IMR-90 (cell line): ENCODE measurements at regions not wholly inside any gene's neighbourhood (a gene's known extent, or its start where the extent isn't known, plus 50 kb on each side); places are given as distances from the start of the nearest gene placed in this dataset.

Experiments
- ATAC-seq: fragments of 200-7000 bp; cut with Tn5 transposase; 2 replicates; pipeline ENCODE4 v1.9.1; 2020; ENCODE audit warnings: low read depth, mild to moderate bottlenecking, moderate library complexity
- BruUV-seq: library from RNA; stranded (reverse); fragments of 400-500 nt; replicated peaks from 2 replicates; lab custom pipeline; 2021; lab: Mats Ljungman, UMichigan
- CTCF ChIA-PET: fragments of 300-600 bp; formaldehyde crosslinking; extraction: SDS; loops from one replicate; lab custom pipeline; 2021; ENCODE audit warnings: antibody characterized with exemption; lab: Yijun Ruan, JAX
- POLR2A ChIA-PET: fragments of 300-600 bp; sonication (Branson Sonifier 250); formaldehyde crosslinking; loops from one replicate; lab custom pipeline; 2022; ENCODE audit warnings: antibody characterized with exemption; ENCODE audit not compliant: unreplicated experiment; lab: Charles Lee
- DNase-seq: peaks from one replicate; pipeline ENCODE4 v3.0.0; 2013
- H2AFZ ChIP-seq: replicated peaks from 2 replicates; pipeline ENCODE3; 2013; ENCODE audit warnings: low read length, mild to moderate bottlenecking; ENCODE audit not compliant: poor library complexity
- H2AK5ac ChIP-seq: 2 replicates; pipeline ENCODE4 v1.6.1; 2013; ENCODE audit warnings: low read depth, low read length, inconsistent platforms
- H2AK9ac ChIP-seq: replicated peaks from 2 replicates; pipeline ENCODE3; 2013; ENCODE audit warnings: mild to moderate bottlenecking, low read depth, low read length, moderate library complexity; ENCODE audit not compliant: poor library complexity
- H2BK120ac ChIP-seq: 2 replicates; pipeline ENCODE4 v1.6.1; 2013; ENCODE audit warnings: low read depth, low read length, inconsistent platforms
- H2BK15ac ChIP-seq: 3 replicates; pipeline ENCODE4 v1.6.1; 2013; ENCODE audit warnings: low read depth, low read length, inconsistent platforms
- H2BK20ac ChIP-seq: 2 replicates; pipeline ENCODE4 v1.6.1; 2013; ENCODE audit warnings: low read depth, mild to moderate bottlenecking, inconsistent platforms, low read length, moderate library complexity
- H2BK5ac ChIP-seq: 2 replicates; pipeline ENCODE4 v1.6.1; 2013; ENCODE audit warnings: mild to moderate bottlenecking, low read depth, low read length, inconsistent platforms; ENCODE audit not compliant: poor library complexity, severe bottlenecking
- H3K14ac ChIP-seq: replicated peaks from 2 replicates; pipeline ENCODE4 v1.6.1; 2013; ENCODE audit warnings: low read depth, low read length, inconsistent platforms
- H3K18ac ChIP-seq: 2 replicates; pipeline ENCODE4 v1.6.1; 2013; ENCODE audit warnings: low read depth, low read length, control low read depth
- H3K23ac ChIP-seq: 2 replicates; pipeline ENCODE4 v1.6.1; 2013; ENCODE audit warnings: low read depth, low read length, inconsistent platforms
- H3K27ac ChIP-seq: 2 replicates; pipeline ENCODE4 v1.5.1; 2013; ENCODE audit warnings: mild to moderate bottlenecking, control low read depth, low read length; ENCODE audit not compliant: insufficient read depth
- H3K27me3 ChIP-seq: 2 replicates; pipeline ENCODE4 v1.6.1; 2013; ENCODE audit warnings: low read length; ENCODE audit not compliant: control insufficient read depth, insufficient read depth
- H3K36me3 ChIP-seq: 2 replicates; pipeline ENCODE4 v1.6.1; 2013; ENCODE audit warnings: low read length, mixed read lengths; ENCODE audit not compliant: control insufficient read depth, insufficient read depth
- H3K4ac ChIP-seq: 2 replicates; pipeline ENCODE4 v1.6.1; 2013; ENCODE audit warnings: low read depth, low read length, inconsistent platforms
- H3K4me1 ChIP-seq: 2 replicates; pipeline ENCODE4 v1.6.1; 2013; ENCODE audit warnings: low read length, mixed read lengths; ENCODE audit not compliant: control insufficient read depth, insufficient read depth
- H3K4me2 ChIP-seq: 2 replicates; pipeline ENCODE4 v1.6.1; 2013; ENCODE audit warnings: low read depth, mild to moderate bottlenecking, control low read depth, low read length, moderate library complexity
- H3K4me3 ChIP-seq: 2 replicates; pipeline ENCODE4 v1.5.1; 2013; ENCODE audit warnings: low read depth, mild to moderate bottlenecking, control low read depth, low read length, moderate library complexity; ENCODE audit not compliant: insufficient read depth
- H3K56ac ChIP-seq: 2 replicates; pipeline ENCODE4 v1.6.1; 2013; ENCODE audit warnings: low read length, inconsistent platforms; ENCODE audit not compliant: insufficient read depth; ENCODE audit errors: extremely low read depth
- H3K79me1 ChIP-seq, 2 experiments: 2 replicates each; pipeline ENCODE4 v1.6.1; 2013; ENCODE audit warnings: low read length in 2 of 2, inconsistent platforms in 1 of 2, low read depth in 1 of 2
- H3K9ac ChIP-seq: 2 replicates; pipeline ENCODE4 v1.6.1; 2013; ENCODE audit warnings: low read depth, low read length, control low read depth
- H3K9me1 ChIP-seq: 2 replicates; pipeline ENCODE4 v1.6.1; 2013; ENCODE audit warnings: low read length, inconsistent platforms; ENCODE audit not compliant: insufficient read depth
- H3K9me3 ChIP-seq: 2 replicates; pipeline ENCODE4 v1.6.1; 2013; ENCODE audit warnings: low read length; ENCODE audit not compliant: control insufficient read depth, insufficient read depth
- H4K20me1 ChIP-seq: 2 replicates; pipeline ENCODE4 v1.6.1; 2013; ENCODE audit warnings: low read length, inconsistent platforms; ENCODE audit not compliant: insufficient read depth
- H4K5ac ChIP-seq: 2 replicates; pipeline ENCODE4 v1.6.1; 2013; ENCODE audit warnings: mild to moderate bottlenecking, low read depth, low read length, control low read depth
- H4K8ac ChIP-seq, 2 experiments: 2 replicates each; pipeline ENCODE4 v1.6.1; 2013; ENCODE audit warnings: low read depth in 2 of 2, low read length in 2 of 2, control low read depth in 1 of 2, inconsistent platforms in 1 of 2
- H4K91ac ChIP-seq: 2 replicates; pipeline ENCODE4 v1.6.1; 2013; ENCODE audit warnings: low read depth, low read length, inconsistent platforms; ENCODE audit not compliant: insufficient read depth
- BHLHE40 ChIP-seq: fragments of 150-350 bp; IDR thresholded peaks from 2 replicates; pipeline ENCODE4 v1.6.1; 2016; ENCODE audit warnings: mild to moderate bottlenecking, low read depth, low read length
- CHD1 ChIP-seq: IDR thresholded peaks from 2 replicates; pipeline ENCODE4 v1.6.1; 2012; ENCODE audit warnings: low read depth, low read length, improper control_type of control experiment
- CTCF ChIP-seq: conservative IDR thresholded peaks from 2 replicates; pipeline ENCODE4 v1.5.1; 2012; ENCODE audit warnings: mild to moderate bottlenecking, low read depth, low read length, improper control_type of control experiment
- ELK1 ChIP-seq: fragments of 150-350 bp; IDR thresholded peaks from 2 replicates; pipeline ENCODE4 v1.6.1; 2016; ENCODE audit warnings: low read depth, mild to moderate bottlenecking, low read length, moderate library complexity, borderline replicate concordance
- FOS ChIP-seq: fragments of 150-350 bp; IDR thresholded peaks from 2 replicates; pipeline ENCODE4 v1.6.1; 2016; ENCODE audit warnings: low read depth, low read length
- MAFK ChIP-seq: IDR thresholded peaks from 2 replicates; pipeline ENCODE4 v1.6.1; 2012; ENCODE audit warnings: low read depth, low read length, improper control_type of control experiment
- MAZ ChIP-seq: IDR thresholded peaks from 2 replicates; pipeline ENCODE4 v1.6.1; 2012; ENCODE audit warnings: low read depth, mild to moderate bottlenecking, low read length, improper control_type of control experiment, moderate library complexity, borderline replicate concordance
- MXI1 ChIP-seq: IDR thresholded peaks from 2 replicates; pipeline ENCODE4 v1.6.1; 2012; ENCODE audit warnings: low read depth, mild to moderate bottlenecking, low read length, moderate library complexity, borderline replicate concordance
- NFE2L2 ChIP-seq: fragments of 150-350 bp; IDR thresholded peaks from 2 replicates; pipeline ENCODE4 v1.6.1; 2016; ENCODE audit warnings: low read depth, mild to moderate bottlenecking, low read length
- POLR2A ChIP-seq: IDR thresholded peaks from 2 replicates; pipeline ENCODE4 v1.6.1; 2012; ENCODE audit warnings: mild to moderate bottlenecking, low read depth, low read length
- RAD21 ChIP-seq: IDR thresholded peaks from 2 replicates; pipeline ENCODE4 v1.6.1; 2012; ENCODE audit warnings: low read length, improper control_type of control experiment
- RCOR1 ChIP-seq: IDR thresholded peaks from 2 replicates; pipeline ENCODE4 v1.6.1; 2012; ENCODE audit warnings: mild to moderate bottlenecking, low read length, improper control_type of control experiment; ENCODE audit not compliant: insufficient replicate concordance
- RFX5 ChIP-seq: IDR thresholded peaks from 2 replicates; pipeline ENCODE4 v1.8.0; 2012; ENCODE audit warnings: low read depth, mild to moderate bottlenecking, low read length, moderate library complexity
- SMC3 ChIP-seq: fragments of 150-350 bp; IDR thresholded peaks from 2 replicates; pipeline ENCODE4 v1.6.1; 2016; ENCODE audit warnings: low read depth, mild to moderate bottlenecking, antibody characterized with exemption, low read length, moderate library complexity
- WGBS, 2 experiments: methylation state at CpG; one replicate each; pipeline versions ENCODE4 v1.1.5 to v1.1.7; 2013; ENCODE audit warnings: missing lambda C conversion rate in 2 of 2; ENCODE audit not compliant: insufficient read length in 1 of 2; ENCODE audit errors: extremely low coverage in 2 of 2; 5-methylcytosine and 5-hydroxymethylcytosine counted together
- dilution Hi-C: fragments of 300-500 bp; cut with HindIII; formaldehyde crosslinking; loops from one replicate; pipeline ENCODE4 v1.14.3; 2018; ENCODE audit warnings: low sequenced_read_pairs; ENCODE audit not compliant: unreplicated experiment
- in situ Hi-C: fragments of 300-500 bp; cut with MboI; formaldehyde crosslinking; loops from 3 replicates; pipeline ENCODE4 v1.14.3; 2019; ENCODE audit warnings: low sequenced_read_pairs, inconsistent platforms, mixed read lengths
- intact Hi-C: fragments of 100-400 bp; cut with micrococcal nuclease; formaldehyde crosslinking; loops from 2 replicates; pipeline ENCODE4 v1.10.0; 2022

- in situ Hi-C loops (no loop called here), intact Hi-C loops (no loop called here), dilution Hi-C loops (no loop called here)
- Histone ChIP-seq H3K4ac (no peak overlapping the region), H4K8ac (no peak overlapping the region), H2BK120ac (no peak overlapping the region), H3K27me3 (no peaks in the 10 kb centered on the region), H3K23ac (no peak overlapping the region), H3K4me2 (no peak overlapping the region), H3K27ac (no peak overlapping the region), H4K20me1 (no peaks in the 10 kb centered on the region), H3K79me1 (no peaks in the 10 kb centered on the region), H3K14ac (no peak overlapping the region), H3K4me3 (no peak overlapping the region), H2BK20ac (no peak overlapping the region), H4K91ac (no peak overlapping the region), H3K9me3 (no peaks in the 10 kb centered on the region), H2BK15ac (no peak overlapping the region), H3K18ac (no peak overlapping the region), H3K4me1 (no peaks in the 10 kb centered on the region), H3K9ac (no peak overlapping the region), H4K5ac (no peak overlapping the region), H3K56ac (no peak overlapping the region), H2BK5ac (no peak overlapping the region), H2AK5ac (no peak overlapping the region), H3K36me3 (no peaks in the 10 kb centered on the region), H2AFZ (no peak overlapping the region), H2AK9ac (no peak overlapping the region), H3K9me1 (no peaks in the 10 kb centered on the region)
- CTCF ChIA-PET = interaction anchor here (0.6 kb wide), 1 partner anchor 213 kb away, joined by 3 read pairs; no protein-coding TSS in a partner anchor
- no TSS peak for BruUV-seq
- DNase-seq = no peak
- no peak for TF ChIP-seq RCOR1
- no peak for TF ChIP-seq RFX5
- no peak for TF ChIP-seq SMC3
- TF ChIP-seq BHLHE40 = no peak
- no peak for TF ChIP-seq MAZ
- no peak for TF ChIP-seq POLR2A
- no peak for TF ChIP-seq MXI1
- no peak for TF ChIP-seq NFE2L2
- no peak for TF ChIP-seq MAFK
- TF ChIP-seq CTCF = no peak
- no peak for TF ChIP-seq RAD21
- TF ChIP-seq FOS = no peak
- no peak for TF ChIP-seq ELK1
- TF ChIP-seq CHD1 = no peak
- POLR2A ChIA-PET = no interaction called here
- ATAC-seq = no peak
- WGBS, 2 experiments = no CpG with 5 or more reads among the region's 5 CpGs
Observed at GRCh38 chr13:78759704-78760103, 100.7 kb upstream of the OBI1 start.
